Lower leg skin (tissue), 3 donors: ENCODE measurements at regions not wholly inside any gene's neighbourhood (a gene's known extent, or its start where the extent isn't known, plus 50 kb on each side); places are given as distances from the start of the nearest gene placed in this dataset.

Experiments
- POLR2A ChIP-seq, 2 donors: fragments of 450-650 bp; IDR thresholded peaks; one replicate each; pipeline ENCODE4 v1.6.1; 2016 to 2017; ENCODE audit warnings: antibody characterized with exemption in 2 of 2, mild to moderate bottlenecking in 1 of 2, moderate library complexity in 1 of 2
- TF ChIP-seq, protein P1 (sequence below), 3 donors: fragments of 450-650 bp; IDR thresholded peaks; one replicate each; pipeline ENCODE4 v1.5.1; 2016; ENCODE audit warnings: antibody characterized with exemption in 3 of 3, mild to moderate bottlenecking in 3 of 3, moderate library complexity in 2 of 3

DNA sequence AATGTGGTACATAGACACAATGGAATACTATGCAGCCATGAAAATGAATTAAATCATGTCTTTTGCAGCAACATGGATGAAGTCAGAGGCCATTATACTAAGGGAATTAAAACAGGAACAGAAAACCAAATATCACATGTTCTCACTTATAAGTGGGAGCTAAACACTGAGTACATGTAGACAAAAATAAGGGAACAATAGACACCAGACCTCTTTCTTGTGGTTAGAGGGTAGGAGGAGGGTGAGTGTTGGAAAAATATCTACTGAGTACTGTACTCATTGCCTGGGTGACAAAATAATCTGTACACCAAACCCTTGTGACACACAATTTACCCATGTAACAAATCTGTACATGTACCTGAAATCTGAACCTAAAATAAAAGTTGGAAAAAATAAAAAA, 59.1 kb upstream of the ANO5 start:
- TF ChIP-seq, protein P1, sequence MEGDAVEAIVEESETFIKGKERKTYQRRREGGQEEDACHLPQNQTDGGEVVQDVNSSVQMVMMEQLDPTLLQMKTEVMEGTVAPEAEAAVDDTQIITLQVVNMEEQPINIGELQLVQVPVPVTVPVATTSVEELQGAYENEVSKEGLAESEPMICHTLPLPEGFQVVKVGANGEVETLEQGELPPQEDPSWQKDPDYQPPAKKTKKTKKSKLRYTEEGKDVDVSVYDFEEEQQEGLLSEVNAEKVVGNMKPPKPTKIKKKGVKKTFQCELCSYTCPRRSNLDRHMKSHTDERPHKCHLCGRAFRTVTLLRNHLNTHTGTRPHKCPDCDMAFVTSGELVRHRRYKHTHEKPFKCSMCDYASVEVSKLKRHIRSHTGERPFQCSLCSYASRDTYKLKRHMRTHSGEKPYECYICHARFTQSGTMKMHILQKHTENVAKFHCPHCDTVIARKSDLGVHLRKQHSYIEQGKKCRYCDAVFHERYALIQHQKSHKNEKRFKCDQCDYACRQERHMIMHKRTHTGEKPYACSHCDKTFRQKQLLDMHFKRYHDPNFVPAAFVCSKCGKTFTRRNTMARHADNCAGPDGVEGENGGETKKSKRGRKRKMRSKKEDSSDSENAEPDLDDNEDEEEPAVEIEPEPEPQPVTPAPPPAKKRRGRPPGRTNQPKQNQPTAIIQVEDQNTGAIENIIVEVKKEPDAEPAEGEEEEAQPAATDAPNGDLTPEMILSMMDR (IDR thresholded peaks at IDR 0.05), result no peak
- TF ChIP-seq POLR2A (IDR thresholded peaks at IDR 0.05), result no peak
